KMS-11 (cell line): ENCODE measurements at regions not wholly inside any gene's neighbourhood (a gene's known extent, or its start where the extent isn't known, plus 50 kb on each side); places are given as distances from the start of the nearest gene placed in this dataset.

Experiments
- H2AFZ ChIP-seq: fragments of 200-600 bp; sonication (generic); 2 replicates; pipeline ENCODE4 v1.6.1; 2016; ENCODE audit warnings: antibody characterized with exemption, mixed run types, low read depth
- H3K27ac ChIP-seq: fragments of 200-600 bp; sonication (generic); 2 replicates; pipeline ENCODE4 v1.6.1; 2016; ENCODE audit warnings: mild to moderate bottlenecking, mixed run types
- H3K27me3 ChIP-seq: fragments of 200-600 bp; sonication (generic); 2 replicates; pipeline ENCODE4 v1.6.1; 2017; ENCODE audit warnings: mild to moderate bottlenecking, low read depth, mixed run types, moderate library complexity; ENCODE audit not compliant: insufficient read depth
- H3K36me3 ChIP-seq: fragments of 200-600 bp; sonication (generic); 2 replicates; pipeline ENCODE4 v1.6.1; 2017; ENCODE audit warnings: mild to moderate bottlenecking, mixed run types; ENCODE audit not compliant: insufficient read depth
- H3K4me1 ChIP-seq: fragments of 200-600 bp; sonication (generic); 2 replicates; pipeline ENCODE4 v1.6.1; 2016; ENCODE audit warnings: mild to moderate bottlenecking, low read depth, mixed run types; ENCODE audit not compliant: poor library complexity, severe bottlenecking
- H3K4me2 ChIP-seq: fragments of 200-600 bp; sonication (generic); 2 replicates; pipeline ENCODE4 v1.7.0; 2016; ENCODE audit warnings: mild to moderate bottlenecking, mixed run types
- H3K4me3 ChIP-seq: fragments of 200-600 bp; sonication (generic); IDR thresholded peaks from 2 replicates; pipeline ENCODE4 v1.6.1; 2017; ENCODE audit warnings: low read depth, low read length, mixed read lengths; ENCODE audit not compliant: insufficient read depth
- H3K79me2 ChIP-seq: fragments of 200-600 bp; sonication (generic); 2 replicates; pipeline ENCODE4 v1.6.1; 2016; ENCODE audit warnings: low read depth, mixed run types; ENCODE audit not compliant: insufficient read depth
- H3K9ac ChIP-seq: fragments of 200-600 bp; sonication (generic); 2 replicates; pipeline ENCODE4 v1.6.1; 2016; ENCODE audit warnings: mild to moderate bottlenecking, mixed run types
- H4K20me1 ChIP-seq: fragments of 200-600 bp; sonication (generic); 2 replicates; pipeline ENCODE4 v1.6.1; 2016; ENCODE audit warnings: mild to moderate bottlenecking, mixed run types; ENCODE audit not compliant: insufficient read depth
- CTCF ChIP-seq: fragments of 200-600 bp; sonication (generic); conservative IDR thresholded peaks from 2 replicates; pipeline ENCODE4 v1.6.1; 2017; ENCODE audit warnings: low read depth, mild to moderate bottlenecking, antibody characterized with exemption, low read length, moderate library complexity, mixed read lengths

GRCh38 chr11:70833011-70833410 lies 419.4 kb downstream of the SHANK2 start:
- Histone ChIP-seq H2AFZ (no peak overlapping the region), H3K4me3 (no peak overlapping the region), H3K9ac (no peak overlapping the region), H3K27ac (no peak overlapping the region), H3K27me3 (peaks cover 4% of the 10 kb centered on the region; the same call in 1 of the 2 replicates), H3K4me1 (no peaks in the 10 kb centered on the region), H3K4me2 (no peak overlapping the region), H3K79me2 (no peaks in the 10 kb centered on the region), H3K36me3 (no peaks in the 10 kb centered on the region), H4K20me1 (no peaks in the 10 kb centered on the region)
- no peak for TF ChIP-seq CTCF

GRCh38 chr11:70833554-70833953 lies 418.8 kb downstream of the SHANK2 start:
- H3K9ac ChIP-seq = no peak overlapping the region
- H3K27ac ChIP-seq = no peak overlapping the region
- TF ChIP-seq CTCF = no peak
- H3K4me2 ChIP-seq = no peak overlapping the region
- no peak overlapping the region for H3K4me3 ChIP-seq
- no peaks in the 10 kb centered on the region for H4K20me1 ChIP-seq
- H3K36me3 ChIP-seq = no peaks in the 10 kb centered on the region
- no peaks in the 10 kb centered on the region for H3K79me2 ChIP-seq
- H3K4me1 ChIP-seq = no peaks in the 10 kb centered on the region
- H3K27me3 ChIP-seq = peaks cover 4% of the 10 kb centered on the region; the same call in 1 of the 2 replicates
- H2AFZ ChIP-seq = no peak overlapping the region

GRCh38 chr11:70834277-70834940 lies 418.0 kb downstream of the SHANK2 start:
- Histone ChIP-seq H3K79me2 (no peaks in the 10 kb centered on the region), H3K4me2 (no peak overlapping the region), H2AFZ (no peak overlapping the region), H3K27me3 (peaks cover 4% of the 10 kb centered on the region; the same call in 1 of the 2 replicates), H3K27ac (no peak overlapping the region), H3K4me1 (no peaks in the 10 kb centered on the region), H3K4me3 (no peak overlapping the region), H3K9ac (no peak overlapping the region), H4K20me1 (no peaks in the 10 kb centered on the region), H3K36me3 (no peaks in the 10 kb centered on the region)
- TF ChIP-seq CTCF = no peak

- Histone ChIP-seq H3K27ac (no peak overlapping the region), H3K79me2 (no peaks in the 10 kb centered on the region)
These were observed 417.3 kb downstream of the SHANK2 start for GRCh38 chr11:70834984-70835560.

More at GRCh38 chr11:70834984-70835560, 417.3 kb downstream of the SHANK2 start:
- no peaks in the 10 kb centered on the region for H3K36me3 ChIP-seq
- no peaks in the 10 kb centered on the region for H3K4me1 ChIP-seq
- H3K9ac ChIP-seq = no peak overlapping the region
- H2AFZ ChIP-seq = no peak overlapping the region
- no peaks in the 10 kb centered on the region for H4K20me1 ChIP-seq
- peaks cover 4% of the 10 kb centered on the region; the same call in 1 of the 2 replicates for H3K27me3 ChIP-seq
- H3K4me2 ChIP-seq = no peak overlapping the region
- no peak for TF ChIP-seq CTCF
- H3K4me3 ChIP-seq = no peak overlapping the region
